ENCODE measurements at regions not wholly inside any gene's neighbourhood (a gene's known extent, or its start where the extent isn't known, plus 50 kb on each side); places are given as distances from the start of the nearest gene placed in this dataset.

DNA sequence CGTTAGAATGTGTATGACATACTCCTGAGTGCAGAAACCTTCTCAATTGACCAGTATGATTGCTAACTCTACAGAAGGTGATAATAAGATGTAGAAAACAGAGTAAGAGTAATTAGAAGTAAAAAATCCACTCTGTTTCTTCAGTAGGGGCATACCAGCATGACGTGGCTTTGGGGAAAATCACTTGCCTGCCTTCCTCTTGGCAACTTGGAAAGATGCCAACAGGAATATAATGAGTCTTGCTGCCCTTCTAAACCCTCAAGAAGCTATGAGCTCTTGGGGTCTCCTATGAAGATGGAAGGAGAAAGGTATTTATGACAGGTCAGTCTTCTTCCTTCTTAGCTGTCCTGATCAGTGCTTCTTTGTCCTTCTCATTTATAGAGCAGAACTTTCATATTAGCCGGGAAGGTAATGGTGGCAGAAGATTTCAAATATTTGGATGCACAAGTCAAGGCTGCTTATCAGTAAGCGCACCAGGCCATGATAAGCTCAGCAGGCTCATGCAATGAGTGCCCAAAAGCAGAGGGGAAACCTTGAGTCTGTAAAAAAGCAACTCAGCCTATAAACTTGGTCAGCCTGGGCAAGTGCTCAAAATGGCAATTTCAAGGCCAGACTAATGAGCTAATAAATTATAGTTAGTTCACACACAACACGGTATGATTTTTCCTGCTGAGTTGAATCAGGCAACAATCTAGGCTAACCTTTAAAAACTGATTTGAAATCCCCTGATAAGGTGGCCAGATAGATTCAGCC lies 69.7 kb upstream of the PPARGC1A start:
- TF ChIP-seq, protein P1, sequence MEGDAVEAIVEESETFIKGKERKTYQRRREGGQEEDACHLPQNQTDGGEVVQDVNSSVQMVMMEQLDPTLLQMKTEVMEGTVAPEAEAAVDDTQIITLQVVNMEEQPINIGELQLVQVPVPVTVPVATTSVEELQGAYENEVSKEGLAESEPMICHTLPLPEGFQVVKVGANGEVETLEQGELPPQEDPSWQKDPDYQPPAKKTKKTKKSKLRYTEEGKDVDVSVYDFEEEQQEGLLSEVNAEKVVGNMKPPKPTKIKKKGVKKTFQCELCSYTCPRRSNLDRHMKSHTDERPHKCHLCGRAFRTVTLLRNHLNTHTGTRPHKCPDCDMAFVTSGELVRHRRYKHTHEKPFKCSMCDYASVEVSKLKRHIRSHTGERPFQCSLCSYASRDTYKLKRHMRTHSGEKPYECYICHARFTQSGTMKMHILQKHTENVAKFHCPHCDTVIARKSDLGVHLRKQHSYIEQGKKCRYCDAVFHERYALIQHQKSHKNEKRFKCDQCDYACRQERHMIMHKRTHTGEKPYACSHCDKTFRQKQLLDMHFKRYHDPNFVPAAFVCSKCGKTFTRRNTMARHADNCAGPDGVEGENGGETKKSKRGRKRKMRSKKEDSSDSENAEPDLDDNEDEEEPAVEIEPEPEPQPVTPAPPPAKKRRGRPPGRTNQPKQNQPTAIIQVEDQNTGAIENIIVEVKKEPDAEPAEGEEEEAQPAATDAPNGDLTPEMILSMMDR (IDR thresholded peaks at IDR 0.05): no peak
- TF ChIP-seq POLR2A (IDR thresholded peaks at IDR 0.05): peak in 1 of 2 donors; percentile 33
